Panc1 (cell line): ENCODE measurements at regions not wholly inside any gene's neighbourhood (a gene's known extent, or its start where the extent isn't known, plus 50 kb on each side); places are given as distances from the start of the nearest gene placed in this dataset.

Source experiments
- ATAC-seq: fragments of 200-7000 bp; cut with Tn5 transposase; 2 replicates; pipeline ENCODE4 v1.9.1; 2020; ENCODE audit warnings: mild to moderate bottlenecking, moderate library complexity
- BruUV-seq: library from RNA; stranded (reverse); fragments of 400-500 nt; replicated peaks from 2 replicates; lab custom pipeline; 2021; lab: Mats Ljungman, UMichigan
- CTCF ChIA-PET: fragments of 300-600 bp; sonication (Branson Sonifier 250); formaldehyde crosslinking; loops from one replicate; lab custom pipeline; 2022; ENCODE audit warnings: antibody characterized with exemption; lab: Charles Lee
- POLR2A ChIA-PET: fragments of 300-600 bp; sonication (Branson Sonifier 250); formaldehyde crosslinking; loops from one replicate; lab custom pipeline; 2022; ENCODE audit warnings: antibody characterized with exemption; lab: Charles Lee
- DNase-seq: peaks from one replicate; pipeline ENCODE4 v3.0.0-alpha.2; 2010; ENCODE audit warnings: low read depth, low spot score
- H3K27ac ChIP-seq: 2 replicates; pipeline ENCODE4 v1.5.1; 2011; ENCODE audit warnings: mild to moderate bottlenecking, low read length, inconsistent platforms
- H3K27me3 ChIP-seq: fragments of 200-500 bp; sonication (Bioruptor generic); 2 replicates; pipeline ENCODE4 v1.6.0; 2014; ENCODE audit warnings: low read length, inconsistent platforms; ENCODE audit not compliant: control insufficient read depth, insufficient read depth
- H3K36me3 ChIP-seq: fragments of 200-500 bp; sonication (Bioruptor generic); 2 replicates; pipeline ENCODE4 v1.5.1; 2014; ENCODE audit warnings: inconsistent platforms, mild to moderate bottlenecking, low read length, moderate library complexity; ENCODE audit not compliant: control insufficient read depth, insufficient read depth
- H3K4me1 ChIP-seq: 2 replicates; pipeline ENCODE4 v1.5.1; 2011; ENCODE audit warnings: inconsistent platforms, mild to moderate bottlenecking, low read length, moderate library complexity; ENCODE audit not compliant: control insufficient read depth, insufficient read depth
- H3K4me3 ChIP-seq, 2 experiments: 2 replicates each; pipeline ENCODE4 v1.5.1; 2011 to 2012; ENCODE audit warnings: low read depth in 2 of 2, low read length in 2 of 2, mild to moderate bottlenecking in 2 of 2, inconsistent platforms in 1 of 2, moderate library complexity in 1 of 2
- H3K9me3 ChIP-seq: fragments of 200-500 bp; sonication (Bioruptor generic); 2 replicates; pipeline ENCODE4 v1.5.1; 2014; ENCODE audit warnings: low read depth, mild to moderate bottlenecking, inconsistent platforms, low read length, moderate library complexity; ENCODE audit not compliant: control insufficient read depth, insufficient read depth
- POLR2AphosphoS5 ChIP-seq: IDR thresholded peaks from 2 replicates; pipeline ENCODE4 v1.6.1; 2012; ENCODE audit warnings: mild to moderate bottlenecking, low read depth, low read length, moderate library complexity
- SIN3A ChIP-seq: IDR thresholded peaks from 2 replicates; pipeline ENCODE4 v1.6.1; 2012; ENCODE audit warnings: low read depth, mild to moderate bottlenecking, low read length, moderate library complexity, borderline replicate concordance; ENCODE audit not compliant: insufficient read depth
- TCF7L2 ChIP-seq: IDR thresholded peaks from 2 replicates; pipeline ENCODE4 v1.6.1; 2011; ENCODE audit warnings: mild to moderate bottlenecking, low read depth, low read length, inconsistent platforms
- in situ Hi-C: cut with HindIII; loops from 2 replicates; pipeline ENCODE4 v1.10.0; 2016; ENCODE audit warnings: low sequenced_read_pairs, low pct_unique_long_range_greater_than_20kb
- intact Hi-C: fragments of 100-400 bp; cut with micrococcal nuclease; formaldehyde crosslinking; loops from one replicate; pipeline ENCODE4 v1.10.0; 2022; ENCODE audit not compliant: unreplicated experiment
- TF ChIP-seq, protein P1 (sequence below), 2 experiments: IDR thresholded peaks; 2 replicates each; pipeline ENCODE4 v1.6.1; 2011 to 2012; ENCODE audit warnings: low read depth in 2 of 2, control low read depth in 1 of 2, low read length in 1 of 2, mild to moderate bottlenecking in 1 of 2, moderate library complexity in 1 of 2; ENCODE audit not compliant: insufficient read depth in 1 of 2
- TF ChIP-seq, protein P2 (sequence below): fragments of 450-650 bp; IDR thresholded peaks from 2 replicates; pipeline ENCODE4 v1.5.1; 2017; ENCODE audit warnings: mild to moderate bottlenecking

DNA sequence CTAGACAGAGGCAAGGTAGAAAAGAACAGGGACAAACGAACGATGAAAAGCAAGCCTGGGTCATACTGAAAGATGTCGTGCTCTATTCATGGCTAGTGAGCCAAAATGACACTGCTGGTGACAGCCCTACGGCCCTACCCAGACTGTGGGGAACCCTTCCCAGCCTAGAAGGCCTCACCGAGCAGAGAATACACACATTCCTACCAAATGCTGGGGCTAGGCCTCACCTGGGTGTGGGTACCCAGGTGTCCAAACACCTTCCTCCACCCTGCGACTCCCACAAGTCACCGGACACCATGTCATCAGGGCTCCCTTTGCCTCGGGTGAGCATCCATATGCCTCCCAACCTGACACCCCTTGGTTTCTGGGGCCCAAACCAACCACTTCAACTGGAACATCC, 85.3 kb upstream of the DOCK9 start:
- BruUV-seq: no TSS peak
- TF ChIP-seq, protein P1, sequence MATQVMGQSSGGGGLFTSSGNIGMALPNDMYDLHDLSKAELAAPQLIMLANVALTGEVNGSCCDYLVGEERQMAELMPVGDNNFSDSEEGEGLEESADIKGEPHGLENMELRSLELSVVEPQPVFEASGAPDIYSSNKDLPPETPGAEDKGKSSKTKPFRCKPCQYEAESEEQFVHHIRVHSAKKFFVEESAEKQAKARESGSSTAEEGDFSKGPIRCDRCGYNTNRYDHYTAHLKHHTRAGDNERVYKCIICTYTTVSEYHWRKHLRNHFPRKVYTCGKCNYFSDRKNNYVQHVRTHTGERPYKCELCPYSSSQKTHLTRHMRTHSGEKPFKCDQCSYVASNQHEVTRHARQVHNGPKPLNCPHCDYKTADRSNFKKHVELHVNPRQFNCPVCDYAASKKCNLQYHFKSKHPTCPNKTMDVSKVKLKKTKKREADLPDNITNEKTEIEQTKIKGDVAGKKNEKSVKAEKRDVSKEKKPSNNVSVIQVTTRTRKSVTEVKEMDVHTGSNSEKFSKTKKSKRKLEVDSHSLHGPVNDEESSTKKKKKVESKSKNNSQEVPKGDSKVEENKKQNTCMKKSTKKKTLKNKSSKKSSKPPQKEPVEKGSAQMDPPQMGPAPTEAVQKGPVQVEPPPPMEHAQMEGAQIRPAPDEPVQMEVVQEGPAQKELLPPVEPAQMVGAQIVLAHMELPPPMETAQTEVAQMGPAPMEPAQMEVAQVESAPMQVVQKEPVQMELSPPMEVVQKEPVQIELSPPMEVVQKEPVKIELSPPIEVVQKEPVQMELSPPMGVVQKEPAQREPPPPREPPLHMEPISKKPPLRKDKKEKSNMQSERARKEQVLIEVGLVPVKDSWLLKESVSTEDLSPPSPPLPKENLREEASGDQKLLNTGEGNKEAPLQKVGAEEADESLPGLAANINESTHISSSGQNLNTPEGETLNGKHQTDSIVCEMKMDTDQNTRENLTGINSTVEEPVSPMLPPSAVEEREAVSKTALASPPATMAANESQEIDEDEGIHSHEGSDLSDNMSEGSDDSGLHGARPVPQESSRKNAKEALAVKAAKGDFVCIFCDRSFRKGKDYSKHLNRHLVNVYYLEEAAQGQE (IDR thresholded peaks at IDR 0.05; ENCODE audit: insufficient read depth in 1 of 2, low read depth in 2 of 2, low read length in 1 of 2): no peak
- TF ChIP-seq SIN3A (no peak), POLR2AphosphoS5 (no peak), TCF7L2 (no peak)
- TF ChIP-seq, protein P2, sequence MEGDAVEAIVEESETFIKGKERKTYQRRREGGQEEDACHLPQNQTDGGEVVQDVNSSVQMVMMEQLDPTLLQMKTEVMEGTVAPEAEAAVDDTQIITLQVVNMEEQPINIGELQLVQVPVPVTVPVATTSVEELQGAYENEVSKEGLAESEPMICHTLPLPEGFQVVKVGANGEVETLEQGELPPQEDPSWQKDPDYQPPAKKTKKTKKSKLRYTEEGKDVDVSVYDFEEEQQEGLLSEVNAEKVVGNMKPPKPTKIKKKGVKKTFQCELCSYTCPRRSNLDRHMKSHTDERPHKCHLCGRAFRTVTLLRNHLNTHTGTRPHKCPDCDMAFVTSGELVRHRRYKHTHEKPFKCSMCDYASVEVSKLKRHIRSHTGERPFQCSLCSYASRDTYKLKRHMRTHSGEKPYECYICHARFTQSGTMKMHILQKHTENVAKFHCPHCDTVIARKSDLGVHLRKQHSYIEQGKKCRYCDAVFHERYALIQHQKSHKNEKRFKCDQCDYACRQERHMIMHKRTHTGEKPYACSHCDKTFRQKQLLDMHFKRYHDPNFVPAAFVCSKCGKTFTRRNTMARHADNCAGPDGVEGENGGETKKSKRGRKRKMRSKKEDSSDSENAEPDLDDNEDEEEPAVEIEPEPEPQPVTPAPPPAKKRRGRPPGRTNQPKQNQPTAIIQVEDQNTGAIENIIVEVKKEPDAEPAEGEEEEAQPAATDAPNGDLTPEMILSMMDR: no peak
- H3K36me3 ChIP-seq: no peaks in the 10 kb centered on the region
- no peak overlapping the region for H3K4me3 ChIP-seq
- H3K9me3 ChIP-seq: no peaks in the 10 kb centered on the region
- CTCF ChIA-PET: no interaction called here
- POLR2A ChIA-PET: no interaction called here
- in situ Hi-C loops: no loop called here
- intact Hi-C loops: no loop called here
- H3K27me3 ChIP-seq: no peaks in the 10 kb centered on the region
- ATAC-seq: no peak
- peaks cover 6% of the 10 kb centered on the region; the same call in 1 of the 2 replicates for H3K4me1 ChIP-seq
- DNase-seq: no peak
- H3K27ac ChIP-seq: no peak overlapping the region

DNA sequence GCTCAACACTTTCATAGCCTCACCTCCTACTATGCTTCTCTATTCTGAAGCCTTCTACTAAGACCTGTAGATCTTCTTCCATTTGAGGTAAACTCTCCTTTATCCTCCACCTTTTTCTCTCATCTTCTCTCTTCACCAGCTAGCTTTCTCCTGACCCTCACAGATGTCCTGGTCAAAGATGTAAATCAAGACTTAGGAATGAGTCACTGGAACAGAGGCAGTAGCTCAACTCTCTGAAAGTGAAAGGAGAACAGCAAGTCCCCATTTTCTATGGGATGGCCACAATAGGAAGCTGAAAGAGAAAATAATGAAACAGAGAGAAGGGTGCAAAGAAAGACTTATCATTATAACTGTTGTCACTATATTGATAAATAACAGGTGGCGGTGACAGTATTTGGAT, 86.1 kb upstream of the DOCK9 start:
- no peak overlapping the region for H3K27ac ChIP-seq
- DNase-seq (no peak), ATAC-seq (no peak)
- TF ChIP-seq SIN3A (no peak), TCF7L2 (no peak), POLR2AphosphoS5 (no peak)
- TF ChIP-seq, protein P1 (IDR thresholded peaks at IDR 0.05; ENCODE audit: insufficient read depth in 1 of 2, low read depth in 2 of 2, low read length in 1 of 2): no peak
- TF ChIP-seq, protein P2: no peak
- ChIA-PET POLR2A (no interaction called here), CTCF (no interaction called here)
- no TSS peak for BruUV-seq
- no peaks in the 10 kb centered on the region for H3K36me3 ChIP-seq
- no peak overlapping the region for H3K4me3 ChIP-seq
- intact Hi-C loops (no loop called here), in situ Hi-C loops (no loop called here)
- no peaks in the 10 kb centered on the region for H3K27me3 ChIP-seq
- H3K4me1 ChIP-seq: peaks cover 6% of the 10 kb centered on the region; the same call in 1 of the 2 replicates
- H3K9me3 ChIP-seq: no peaks in the 10 kb centered on the region
